ENCODE measurements at regions not wholly inside any gene's neighbourhood (a gene's known extent, or its start where the extent isn't known, plus 50 kb on each side); places are given as distances from the start of the nearest gene placed in this dataset.
"Not testable (repeated sequence)": the region's sequence is repeated elsewhere in the genome, so short reads cannot be mapped to it uniquely, and the experiment has no call there.

DNA sequence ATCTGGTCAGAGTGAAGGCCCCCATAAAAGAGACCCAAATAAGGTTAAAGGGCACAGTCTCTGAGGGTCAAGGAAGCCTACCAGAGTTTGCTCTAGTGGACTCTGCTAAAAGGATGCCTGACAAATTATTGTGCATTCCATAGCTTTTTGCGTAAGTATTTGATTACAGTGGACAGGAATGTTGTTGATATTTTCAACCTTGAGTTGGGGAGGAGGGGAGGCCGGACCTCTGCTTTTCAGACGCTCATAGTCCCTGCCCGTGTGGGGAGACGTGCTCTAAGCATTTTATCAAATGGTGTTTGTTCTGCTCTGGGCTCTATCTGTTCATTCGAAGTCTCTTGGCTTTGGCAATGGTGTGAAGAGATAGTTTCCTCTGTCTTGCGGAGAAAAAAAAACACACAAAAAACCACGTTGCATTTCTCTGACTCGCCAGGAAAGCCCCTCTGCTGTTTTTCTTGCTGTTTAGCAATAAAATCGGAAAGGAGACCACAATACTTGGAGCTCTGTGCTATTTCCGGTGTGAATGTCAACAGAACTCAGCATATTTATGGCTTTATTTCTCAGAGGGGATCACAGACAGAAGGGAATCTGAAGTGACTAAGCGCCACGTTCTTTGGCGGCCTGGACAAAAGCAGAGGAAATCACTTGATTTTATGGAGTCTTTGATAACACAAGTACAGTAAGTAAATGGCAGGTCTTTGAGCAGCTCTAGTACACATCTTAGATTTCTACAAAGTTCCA lies 159.8 kb downstream of the ZFP64 start:
- Mint-ChIP-seq H3K4me1 (peaks cover 22% of the 10 kb centered on the region), H3K27me3 (ENCODE audit: low read depth) (no peaks in the 10 kb centered on the region), H3K27ac (ENCODE audit: unreplicated experiment) (peak overlapping the region; percentile 83), H3K4me3 (no peak overlapping the region), H3K36me3 (ENCODE audit: low read depth) (no peaks in the 10 kb centered on the region), H3K9me3 (no peaks in the 10 kb centered on the region)
- TF ChIP-seq CTCF (conservative IDR thresholded peaks at IDR 0.05) = no peak
- no peak for DNase-seq (ENCODE audit: low read depth, low spot score)

DNA sequence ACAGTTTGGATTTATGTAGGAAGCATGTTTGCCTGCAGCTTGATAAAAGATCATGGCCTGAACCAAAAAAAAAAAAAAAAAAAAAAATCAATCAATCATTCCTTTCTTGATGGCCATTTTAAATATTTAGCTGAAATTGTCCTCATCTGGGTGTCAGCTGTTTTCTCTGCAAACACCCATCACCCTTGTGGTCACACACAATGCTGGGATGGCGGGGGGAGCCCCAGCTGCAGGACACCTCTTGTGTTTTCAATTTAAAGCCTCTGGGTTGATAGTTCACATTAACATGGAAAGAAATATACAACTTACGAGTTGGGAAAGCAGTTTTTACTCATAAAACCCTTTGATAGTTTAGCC lies 160.4 kb downstream of the ZFP64 start:
- no peak for TF ChIP-seq CTCF (conservative IDR thresholded peaks at IDR 0.05)
- Mint-ChIP-seq H3K4me1 (peaks cover 22% of the 10 kb centered on the region), H3K27ac (ENCODE audit: unreplicated experiment) (peak overlapping the region; percentile 35), H3K4me3 (no peak overlapping the region), H3K9me3 (no peaks in the 10 kb centered on the region), H3K27me3 (ENCODE audit: low read depth) (no peaks in the 10 kb centered on the region), H3K36me3 (ENCODE audit: low read depth) (no peaks in the 10 kb centered on the region)
- no peak for DNase-seq (ENCODE audit: low read depth, low spot score)

DNA sequence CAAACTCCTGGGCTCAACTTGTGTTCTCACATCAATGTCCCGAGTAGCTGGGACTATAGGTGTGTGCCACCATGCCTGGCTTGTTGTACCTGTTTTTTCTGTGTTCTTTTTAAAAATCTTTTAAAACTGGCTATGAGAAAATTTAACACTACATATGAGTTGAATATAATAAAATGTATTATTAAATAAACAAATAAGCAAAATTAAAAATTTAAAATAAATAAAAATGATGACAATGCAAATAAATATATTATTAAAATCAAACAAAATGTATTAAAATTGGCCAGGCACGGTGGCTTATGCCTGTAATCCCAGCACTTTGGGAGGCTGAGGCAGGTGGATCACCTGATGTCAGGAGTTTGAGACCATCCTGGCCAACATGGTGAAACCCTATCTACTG lies 162.4 kb downstream of the ZFP64 start:
- peaks cover 22% of the 10 kb centered on the region for H3K4me1 Mint-ChIP-seq
- H3K9me3 Mint-ChIP-seq; H3K27ac Mint-ChIP-seq (ENCODE audit: unreplicated experiment); H3K4me3 Mint-ChIP-seq; DNase-seq (ENCODE audit: low read depth, low spot score); H3K27me3 Mint-ChIP-seq (ENCODE audit: low read depth); H3K36me3 Mint-ChIP-seq (ENCODE audit: low read depth): not testable (repeated sequence)

DNA sequence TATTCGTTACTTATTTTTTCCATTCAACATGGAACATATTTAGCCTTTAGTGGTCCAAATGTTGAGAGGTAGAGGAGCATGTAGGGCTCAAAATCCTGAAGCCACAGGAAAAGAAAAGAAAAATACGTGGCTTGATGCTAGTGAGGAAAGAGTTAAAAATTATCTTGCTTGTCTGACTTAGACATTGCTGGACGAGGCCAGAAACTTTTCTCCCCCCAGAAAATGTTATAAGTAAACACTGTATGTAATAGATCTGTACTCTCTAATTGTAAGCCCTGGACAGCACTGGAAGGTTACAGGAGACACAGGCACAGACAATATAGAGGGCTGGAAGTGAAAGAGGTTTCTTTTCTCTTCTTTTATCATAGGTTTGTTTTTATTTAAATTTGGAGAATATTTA lies 165.6 kb downstream of the ZFP64 start:
- H3K9me3 Mint-ChIP-seq = no peaks in the 10 kb centered on the region
- H3K4me1 Mint-ChIP-seq = peaks cover 5% of the 10 kb centered on the region
- H3K27ac Mint-ChIP-seq (ENCODE audit: unreplicated experiment) = no peak overlapping the region
- no peak for TF ChIP-seq CTCF (conservative IDR thresholded peaks at IDR 0.05)
- no peaks in the 10 kb centered on the region for H3K36me3 Mint-ChIP-seq (ENCODE audit: low read depth)
- no peaks in the 10 kb centered on the region for H3K27me3 Mint-ChIP-seq (ENCODE audit: low read depth)
- H3K4me3 Mint-ChIP-seq = no peak overlapping the region
- DNase-seq (ENCODE audit: low read depth, low spot score) = no peak

DNA sequence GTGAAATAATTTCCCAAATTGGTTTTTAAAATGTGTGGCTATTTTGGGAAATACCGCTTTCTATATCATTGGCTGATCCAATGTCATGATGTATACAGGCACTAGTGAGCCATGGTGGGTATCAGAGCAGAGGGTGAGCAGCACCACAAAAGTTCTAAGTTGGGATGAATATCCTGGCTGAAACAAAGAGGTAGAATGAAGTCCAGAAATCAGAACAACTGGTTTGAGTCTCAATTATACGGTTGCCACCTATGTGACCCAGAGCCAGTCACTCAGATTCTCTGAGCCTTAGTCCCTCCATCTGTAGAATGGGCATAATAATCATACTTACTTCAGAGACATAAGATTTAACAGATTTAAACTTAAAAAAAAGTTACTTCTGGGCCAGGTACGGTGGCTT lies 172.3 kb downstream of the ZFP64 start:
- H3K4me1 Mint-ChIP-seq = peaks cover 6% of the 10 kb centered on the region
- no peak for TF ChIP-seq CTCF (conservative IDR thresholded peaks at IDR 0.05)
- no peak overlapping the region for H3K4me3 Mint-ChIP-seq
- no peak overlapping the region for H3K27ac Mint-ChIP-seq (ENCODE audit: unreplicated experiment)
- H3K36me3 Mint-ChIP-seq (ENCODE audit: low read depth) = no peaks in the 10 kb centered on the region
- no peak for DNase-seq (ENCODE audit: low read depth, low spot score)
- no peaks in the 10 kb centered on the region for H3K27me3 Mint-ChIP-seq (ENCODE audit: low read depth)
- no peaks in the 10 kb centered on the region for H3K9me3 Mint-ChIP-seq

DNA sequence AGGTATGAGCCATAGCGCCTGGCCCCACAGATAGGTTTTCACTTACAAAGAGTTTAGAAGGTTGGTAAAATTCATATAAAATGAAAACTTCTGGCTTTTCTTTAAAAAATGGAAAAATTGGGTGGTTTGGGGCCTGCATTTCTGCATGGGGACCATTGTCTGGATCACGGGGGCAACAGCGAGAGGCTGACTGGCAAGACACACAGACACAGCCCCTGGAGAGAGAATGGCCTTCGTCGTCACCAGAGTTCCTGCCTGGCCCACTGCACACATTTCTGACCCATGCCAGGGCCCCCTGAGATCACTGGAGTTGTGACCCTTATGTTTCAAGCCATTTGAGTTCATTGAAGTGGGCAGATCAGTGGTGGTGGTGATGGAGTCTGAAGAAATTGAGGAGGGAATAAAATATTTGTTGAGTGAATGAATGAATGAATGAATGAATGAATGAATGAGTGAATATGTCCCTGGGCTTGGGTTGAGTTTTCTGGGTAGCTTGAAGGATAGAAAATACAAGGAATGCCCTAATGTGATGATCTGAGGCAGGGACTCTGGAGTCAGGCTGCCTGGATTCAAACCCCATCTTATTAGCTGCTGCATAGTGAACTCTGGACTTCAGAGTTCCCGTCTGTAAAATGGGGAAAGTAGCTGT lies 173.8 kb downstream of the ZFP64 start:
- Mint-ChIP-seq H3K27ac (ENCODE audit: unreplicated experiment) (no peak overlapping the region), H3K9me3 (peaks cover 3% of the 10 kb centered on the region), H3K4me3 (no peak overlapping the region), H3K4me1 (peaks cover 9% of the 10 kb centered on the region), H3K36me3 (ENCODE audit: low read depth) (no peaks in the 10 kb centered on the region), H3K27me3 (ENCODE audit: low read depth) (no peaks in the 10 kb centered on the region)
- TF ChIP-seq CTCF (conservative IDR thresholded peaks at IDR 0.05) = no peak
- no peak for DNase-seq (ENCODE audit: low read depth, low spot score)

Data from neural crest cell (in vitro differentiated cells).